ENCODE measurements at regions not wholly inside any gene's neighbourhood (a gene's known extent, or its start where the extent isn't known, plus 50 kb on each side); places are given as distances from the start of the nearest gene placed in this dataset.

- Histone ChIP-seq H3K9me3 (ENCODE audit: control insufficient read depth in 4 of 4, low read length in 3 of 4) (no peaks in the 10 kb centered on the region), H3K27ac (ENCODE audit: low read depth in 1 of 2, low read length in 2 of 2) (no peak overlapping the region), H3K36me3 (ENCODE audit: control insufficient read depth in 4 of 4, insufficient read depth in 3 of 4, low read depth in 1 of 4, low read length in 3 of 4) (no peaks in the 10 kb centered on the region), H3K9ac (ENCODE audit: low read depth in 1 of 2, low read length in 2 of 2) (no peak overlapping the region), H3K4me3 (ENCODE audit: low read depth in 1 of 3, low read length in 3 of 3) (no peak overlapping the region), H3K27me3 (ENCODE audit: control insufficient read depth in 4 of 4, insufficient read depth in 4 of 4, low read length in 3 of 4) (peaks cover 0 to 14% (median 2%) of the 10 kb centered on the region in 4 donors), H3K4me1 (ENCODE audit: control insufficient read depth in 4 of 4, insufficient read depth in 4 of 4, low read length in 3 of 4) (peaks cover 0 to 2% (median under 1%) of the 10 kb centered on the region in 4 donors)
- 25% methylated on average over 5 of the region's 5 CpGs for WGBS
- no peak for DNase-seq (ENCODE audit: low spot score)
- TF ChIP-seq CTCF (IDR thresholded peaks at IDR 0.05; ENCODE audit: low read depth, low read length, missing input control) (no peak), NR2F2 (IDR thresholded peaks at IDR 0.05) (no peak), TAF1 (conservative IDR thresholded peaks at IDR 0.05) (no peak), SP1 (IDR thresholded peaks at IDR 0.05) (no peak), YY1 (IDR thresholded peaks at IDR 0.05) (no peak), MAX (IDR thresholded peaks at IDR 0.05) (no peak), GABPA (IDR thresholded peaks at IDR 0.05 in 1 of 2, conservative IDR thresholded peaks at IDR 0.05 in 1 of 2) (no peak), ATF3 (IDR thresholded peaks at IDR 0.05) (no peak), RXRA (IDR thresholded peaks at IDR 0.05) (no peak), FOXA2 (IDR thresholded peaks at IDR 0.05) (no peak), JUND (IDR thresholded peaks at IDR 0.05) (no peak), FOXA1 (IDR thresholded peaks at IDR 0.05) (no peak), HNF4A (conservative IDR thresholded peaks at IDR 0.05) (no peak), HNF4G (IDR thresholded peaks at IDR 0.05) (no peak), EGR1 (IDR thresholded peaks at IDR 0.05; ENCODE audit: low read depth in 2 of 2) (no peak), ZBTB33 (IDR thresholded peaks at IDR 0.05) (no peak), RAD21 (IDR thresholded peaks at IDR 0.05) (no peak), REST (IDR thresholded peaks at IDR 0.05) (no peak)
Observed at GRCh38 chr17:72025113-72025512, 95.7 kb upstream of the SOX9 start.

Data from liver (tissue), 8 donors.